ENCODE measurements at regions not wholly inside any gene's neighbourhood (a gene's known extent, or its start where the extent isn't known, plus 50 kb on each side); places are given as distances from the start of the nearest gene placed in this dataset.

DNA sequence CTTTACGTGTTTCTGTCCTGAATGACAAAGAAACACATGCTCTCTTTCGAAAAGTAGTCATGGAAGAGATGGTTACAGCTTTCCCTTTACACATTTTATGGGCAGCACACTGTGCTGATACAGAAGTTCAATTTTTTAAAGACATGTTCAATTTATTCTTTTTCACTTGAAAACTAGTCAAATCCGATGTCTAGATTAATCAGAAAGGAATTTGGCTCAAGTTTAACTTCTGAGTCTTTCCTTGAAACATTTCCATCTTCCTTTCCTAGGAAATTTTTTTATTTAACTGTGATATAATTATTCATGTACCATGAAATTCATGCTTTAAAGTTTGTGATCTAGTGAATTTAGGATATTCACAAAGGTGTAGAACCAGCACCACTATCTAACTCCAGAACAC is 360.1 kb downstream of the TNS3 start:
- no peak for DNase-seq

DNA sequence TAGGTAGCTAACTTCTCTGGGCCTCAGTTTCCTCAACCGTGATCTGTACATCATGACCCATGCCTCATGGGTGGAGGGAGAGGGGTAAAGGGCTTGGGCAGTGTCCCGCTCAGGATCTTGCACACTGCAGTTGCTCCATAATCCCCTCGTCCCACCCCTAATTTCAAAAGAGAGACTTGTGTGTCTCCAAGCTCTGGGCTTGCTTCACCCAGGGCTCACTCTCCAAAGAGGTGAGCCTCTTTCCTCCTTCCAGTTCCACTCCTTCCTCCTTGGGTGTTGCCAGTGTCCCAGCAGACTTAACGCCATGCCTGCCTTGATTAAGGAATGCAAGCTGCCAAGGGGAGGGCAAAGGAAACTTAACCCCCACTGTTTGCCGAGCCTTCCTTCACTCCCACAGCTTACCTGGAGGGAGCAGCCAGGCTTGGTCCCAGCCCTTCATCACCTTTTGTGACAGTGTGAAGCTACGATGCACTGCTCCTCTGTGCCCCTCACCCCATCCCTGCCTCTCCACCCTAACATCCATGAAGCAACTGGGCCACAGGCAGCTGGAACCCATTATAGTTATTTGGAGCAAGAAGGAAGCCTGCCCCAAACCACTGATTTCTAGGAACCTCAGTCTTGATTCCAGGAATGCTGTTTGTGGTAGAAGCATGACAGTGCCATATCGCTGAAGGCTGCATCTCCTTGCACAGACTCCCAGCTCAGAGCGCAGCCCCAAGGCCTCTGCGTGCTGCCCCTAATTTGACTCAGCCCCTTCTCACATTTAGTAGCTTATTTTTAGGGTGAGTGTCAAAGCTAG is 363.3 kb downstream of the TNS3 start:
- DNase-seq = no peak

DNA sequence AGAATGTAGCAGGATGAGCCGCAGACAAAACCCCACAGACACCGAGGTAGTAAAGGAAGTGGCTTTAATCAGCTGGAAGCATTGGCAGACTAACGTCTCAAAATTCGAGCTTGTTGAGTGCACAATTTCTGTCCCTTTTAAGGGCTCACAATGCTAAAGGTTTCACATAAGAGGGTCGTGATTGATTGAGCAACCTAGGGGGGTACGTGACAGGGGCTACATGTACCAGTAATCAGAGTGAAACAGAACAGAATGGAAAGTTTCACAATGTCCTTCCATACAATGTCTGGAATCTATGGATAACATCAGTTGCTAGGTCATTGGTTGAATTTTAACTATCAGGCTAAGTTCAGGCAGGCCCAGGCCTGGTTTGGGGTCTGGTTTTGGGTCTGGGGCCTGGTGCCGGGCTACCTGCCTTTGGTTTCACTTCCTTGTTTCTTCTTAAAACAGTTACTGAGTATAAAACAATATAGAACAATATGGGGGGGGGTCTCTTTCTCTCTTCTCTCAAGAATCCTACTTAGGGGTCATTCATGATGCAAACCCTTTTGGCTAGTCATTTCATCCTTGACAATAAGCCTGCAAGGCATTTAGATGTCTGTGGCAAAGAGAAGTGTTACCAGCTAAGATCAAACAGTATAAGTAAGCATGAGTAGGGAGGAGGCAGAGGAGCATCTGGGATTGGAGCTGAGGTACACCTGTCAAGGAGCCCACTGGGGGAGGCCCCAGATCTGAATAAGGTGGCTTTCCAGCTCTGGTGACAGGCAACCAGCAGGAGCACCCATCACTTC is 364.1 kb downstream of the TNS3 start:
- no peak for DNase-seq

DNA sequence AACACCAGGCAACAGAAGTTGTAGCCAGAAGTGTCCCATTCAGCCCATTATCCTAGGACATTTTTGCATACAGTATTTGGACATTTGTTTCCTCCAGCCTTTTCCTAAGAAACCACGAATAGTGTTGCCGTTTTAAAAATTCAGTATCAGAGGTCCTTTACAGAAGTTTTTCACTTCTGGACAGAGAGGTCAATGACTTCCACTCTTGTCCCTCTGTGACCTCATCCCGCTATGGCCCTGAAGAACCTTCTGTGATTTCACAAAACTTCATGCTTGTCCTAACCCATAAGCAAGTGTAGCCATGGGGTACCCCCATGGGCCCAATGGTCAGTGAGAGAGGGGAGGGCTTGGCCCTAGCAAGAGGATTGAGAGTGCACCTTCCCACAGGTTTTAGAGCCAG is 364.8 kb downstream of the TNS3 start:
- DNase-seq = no peak

DNA sequence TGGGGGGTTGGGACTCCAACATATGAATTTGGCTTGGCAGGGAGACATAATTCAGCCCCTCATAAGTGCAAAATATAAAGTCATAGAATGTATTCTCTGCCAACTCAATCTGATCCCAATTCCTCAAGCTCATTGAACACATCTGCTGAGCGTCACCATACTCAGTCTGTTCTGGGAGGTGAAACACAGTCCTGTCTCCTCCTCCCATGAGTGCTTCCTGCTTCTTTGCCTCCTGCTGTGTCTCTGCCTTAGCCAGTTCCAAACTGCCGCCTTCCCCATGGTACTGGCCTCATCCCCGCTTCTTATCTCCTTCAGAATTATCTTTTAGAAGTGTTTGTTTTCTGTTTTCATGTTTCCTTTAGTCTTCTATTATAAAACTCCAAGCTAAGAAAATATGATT is 365.5 kb downstream of the TNS3 start:
- no peak for DNase-seq

DNA sequence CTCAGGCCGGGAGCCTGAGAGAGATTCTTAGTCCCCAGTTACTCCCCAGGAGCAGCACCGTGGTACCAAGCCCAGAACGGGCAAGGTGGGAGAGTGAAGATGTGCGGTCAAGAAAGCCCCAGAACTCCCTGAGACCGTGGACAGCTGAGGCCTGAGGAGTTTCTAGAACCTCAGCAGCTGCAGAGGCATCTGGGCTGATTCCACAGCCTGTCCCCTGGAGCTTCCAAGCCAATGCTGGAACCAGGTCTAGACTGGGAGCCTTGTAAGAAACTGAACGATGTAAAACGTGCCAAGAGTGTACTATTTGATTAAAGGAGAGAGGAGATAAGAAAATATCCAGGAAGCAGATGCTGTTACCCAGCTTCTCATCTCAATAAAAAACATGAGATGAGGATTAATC is 366.3 kb downstream of the TNS3 start:
- no peak for DNase-seq

DNA sequence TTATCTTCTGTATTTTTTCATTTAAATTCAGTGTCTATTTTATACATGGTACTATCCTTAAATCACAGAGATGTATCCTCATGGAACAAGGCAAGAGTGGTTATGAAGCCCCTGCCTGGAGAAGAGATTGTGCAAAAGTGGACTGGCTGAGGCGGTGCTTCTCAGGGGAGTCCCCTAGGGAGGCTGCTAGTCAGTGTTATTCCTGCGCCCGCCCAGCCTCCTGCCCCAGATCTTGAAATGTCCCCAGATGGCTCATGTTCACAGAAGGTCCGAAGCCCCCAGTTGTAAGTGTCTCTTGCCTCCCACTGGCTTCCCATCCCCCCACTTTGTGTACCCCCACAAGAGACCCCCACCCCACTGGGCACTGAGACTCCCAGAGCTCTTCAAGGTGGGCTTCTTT is 366.9 kb downstream of the TNS3 start:
- DNase-seq = no peak

DNA sequence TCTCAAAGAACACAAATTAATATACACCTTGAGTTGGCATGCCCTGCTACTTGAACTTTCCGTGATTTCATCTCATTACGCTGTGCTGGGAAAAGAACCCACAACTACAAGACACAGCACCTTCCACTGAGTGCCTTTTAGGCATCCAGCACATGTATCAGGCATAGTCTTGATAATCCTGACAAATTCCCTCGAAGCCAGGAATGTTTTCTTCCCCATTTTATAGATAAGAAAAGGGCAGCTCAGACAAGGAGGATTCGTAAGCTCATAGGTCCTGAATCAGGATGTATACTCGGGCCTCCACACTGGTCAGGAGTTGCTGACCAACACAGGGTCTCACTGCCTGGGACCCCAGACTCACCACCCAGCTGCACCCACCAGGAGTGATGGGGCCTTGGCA is 368.6 kb downstream of the TNS3 start:
- no peak for DNase-seq

DNA sequence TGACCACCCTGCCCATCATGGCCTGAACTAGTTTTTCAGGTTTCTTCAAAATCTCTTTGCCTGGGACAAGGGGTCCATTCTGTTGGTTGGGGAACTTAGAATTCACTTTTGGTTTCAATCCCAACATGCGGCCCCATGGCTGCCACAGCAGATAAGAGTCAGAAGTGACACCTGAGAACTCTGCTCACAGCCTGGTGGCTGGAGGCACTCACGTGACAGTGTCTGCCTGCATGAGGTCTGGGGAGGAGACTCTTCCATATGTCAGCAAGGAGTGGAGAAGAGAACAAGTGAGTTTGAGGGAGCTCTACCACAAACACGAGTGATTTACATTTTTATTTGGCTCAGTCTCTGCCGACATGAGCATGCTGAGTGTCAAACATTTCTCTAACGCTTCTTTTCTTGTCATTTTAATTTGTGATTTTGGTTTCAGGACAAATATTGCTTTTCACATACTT is 370.4 kb downstream of the TNS3 start:
- no peak for DNase-seq

DNA sequence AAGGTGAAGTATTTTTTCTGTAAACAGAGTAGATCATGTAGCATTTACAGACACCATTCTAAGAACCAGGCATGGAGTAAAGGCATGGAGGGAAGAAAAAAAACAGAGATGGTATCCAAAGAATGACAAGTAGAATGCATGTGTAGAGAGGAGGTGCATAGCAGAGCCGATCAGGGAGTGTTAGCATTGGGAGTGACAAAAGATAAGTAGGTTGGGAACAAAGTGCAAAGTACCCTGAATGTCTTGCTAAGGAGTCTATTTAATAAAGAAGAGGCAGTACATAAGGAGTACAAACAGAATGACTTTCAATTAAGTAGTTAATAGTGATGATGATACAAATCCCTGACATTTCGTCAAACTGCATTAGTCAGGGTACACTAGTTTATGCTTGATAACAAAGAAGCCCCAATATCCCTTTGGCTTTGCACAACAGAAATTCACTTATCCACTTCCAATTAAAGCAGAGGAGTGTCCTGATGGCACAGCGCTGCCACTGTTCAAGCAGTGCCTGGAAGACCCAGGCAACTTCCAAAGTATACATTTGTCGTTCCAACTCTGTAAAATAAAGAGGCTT is 371.5 kb downstream of the TNS3 start:
- DNase-seq = no peak

DNA sequence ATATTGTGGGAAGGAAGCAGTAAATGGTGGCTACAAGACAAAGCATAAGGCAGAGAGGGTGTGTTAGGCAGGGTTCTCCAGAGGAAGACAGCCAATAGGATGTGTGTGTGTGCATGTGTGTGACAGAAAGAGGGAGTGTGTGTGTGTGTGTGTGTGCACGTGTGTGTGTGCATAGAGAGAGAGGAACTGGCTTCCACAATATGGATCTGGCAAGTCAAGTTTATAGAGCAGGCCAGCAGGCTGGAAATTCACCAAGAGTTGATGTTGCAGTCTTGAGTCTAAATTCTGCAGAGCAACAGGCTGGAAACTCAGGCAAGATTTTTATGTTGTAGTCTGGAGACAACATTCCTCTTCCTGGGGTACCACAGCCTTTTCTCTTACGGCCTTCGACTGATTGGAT is 374.0 kb downstream of the TNS3 start:
- DNase-seq = no peak

DNA sequence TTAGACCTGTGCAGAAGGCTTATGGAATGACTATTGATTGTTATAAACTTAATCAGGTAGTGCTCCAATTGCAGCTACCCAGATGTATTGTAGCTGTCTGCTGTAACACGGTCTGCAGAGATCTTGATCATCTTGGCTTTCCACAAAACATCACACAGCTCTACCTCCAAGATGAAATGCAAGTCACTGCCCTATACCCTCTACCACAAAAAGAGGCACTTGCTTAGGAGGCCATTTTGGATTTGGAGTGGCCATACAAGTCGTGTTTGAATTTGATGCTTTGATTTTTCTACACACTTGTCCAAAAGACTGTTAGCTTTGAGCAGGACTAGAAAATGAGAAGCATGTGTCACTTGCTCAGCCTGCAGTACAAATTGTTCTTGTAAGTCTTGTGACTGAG is 377.2 kb downstream of the TNS3 start:
- DNase-seq = no peak

DNA sequence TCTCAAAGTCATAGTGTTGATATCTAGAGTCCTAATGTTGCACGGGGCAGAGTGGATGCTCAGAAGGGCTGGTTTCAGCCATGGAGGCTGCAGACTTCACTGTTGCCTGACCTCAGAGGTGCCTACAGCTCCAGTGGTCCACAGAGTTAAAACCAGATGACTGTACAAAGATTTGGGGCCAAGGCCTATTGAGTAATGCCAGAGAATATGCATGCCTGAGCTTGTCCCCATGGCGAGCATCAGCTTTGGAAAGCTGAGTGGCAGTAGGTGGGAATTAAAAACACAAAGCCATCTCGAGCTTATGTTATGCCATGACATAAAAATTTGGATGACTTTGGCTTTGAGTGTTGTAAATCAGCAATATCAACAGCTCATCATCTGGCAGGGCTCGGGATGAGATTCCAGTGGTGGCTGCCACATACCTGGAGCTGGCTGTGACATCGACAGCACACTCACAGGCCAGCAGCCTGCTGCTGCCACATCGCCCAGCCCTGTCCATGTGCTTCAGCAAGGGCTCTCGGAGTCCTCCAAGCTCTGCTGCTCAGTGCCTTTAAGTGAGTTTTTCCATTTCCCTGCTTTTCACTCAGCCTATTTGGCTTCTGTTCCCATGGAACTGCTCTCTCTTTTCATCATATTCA is 379.6 kb downstream of the TNS3 start:
- peak; percentile 17 for DNase-seq

DNA sequence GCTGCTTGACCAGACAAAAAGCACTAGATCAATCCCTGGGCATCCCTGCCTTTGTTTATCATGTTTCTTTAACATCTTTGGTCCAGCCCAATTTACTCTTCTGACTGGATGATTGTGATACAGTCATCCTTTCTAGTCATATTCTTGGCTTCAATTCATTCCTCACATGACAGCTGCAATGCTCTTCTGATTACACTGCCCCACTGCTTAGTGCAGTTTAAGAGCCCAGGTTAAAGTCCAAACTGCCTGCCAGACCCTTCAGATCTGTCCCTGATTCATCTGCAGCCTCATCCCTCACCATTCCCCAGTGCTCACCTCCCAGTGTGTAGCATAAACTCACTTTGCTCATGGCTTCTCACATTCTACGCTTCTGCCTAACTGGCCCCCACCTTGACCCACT is 383.8 kb downstream of the TNS3 start:
- no peak for DNase-seq

DNA sequence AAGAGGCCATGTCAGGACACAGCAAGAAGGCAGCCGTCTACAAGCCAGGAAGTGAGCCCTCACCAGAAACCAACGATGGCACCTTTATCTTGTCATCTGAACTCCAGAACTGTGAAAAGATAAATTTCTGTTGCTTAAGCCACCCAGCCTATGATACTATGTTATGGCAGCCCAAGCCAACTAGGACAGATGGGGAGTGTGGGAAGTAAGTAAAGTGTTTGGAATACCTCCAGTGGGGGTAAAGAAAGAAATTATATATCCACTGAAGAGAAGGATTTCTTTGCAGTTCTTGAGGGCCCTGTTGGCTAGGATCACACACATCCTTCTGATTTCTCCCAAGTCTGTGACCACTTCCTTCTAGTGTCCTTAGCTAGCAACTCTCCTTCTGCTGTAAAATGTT is 384.4 kb downstream of the TNS3 start:
- DNase-seq = no peak

DNA sequence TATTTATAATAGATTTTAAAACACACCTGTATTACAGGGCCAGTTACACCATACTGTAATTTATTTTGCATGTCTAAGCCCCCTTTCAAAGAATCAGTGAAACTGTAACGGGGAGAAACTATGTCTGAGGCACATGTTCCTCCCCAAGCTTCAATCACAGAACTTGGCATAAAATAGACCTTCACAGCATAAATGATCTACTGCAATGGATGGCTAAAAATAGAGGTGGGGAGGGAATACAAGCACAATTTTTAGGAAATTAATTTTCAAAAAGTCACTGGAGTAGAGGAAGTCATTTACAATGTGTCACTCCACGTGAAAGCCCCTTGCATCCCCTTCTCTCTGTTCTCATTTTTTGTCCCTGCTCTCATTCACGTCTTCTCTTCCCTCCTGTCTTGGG is 385.2 kb downstream of the TNS3 start:
- no peak for DNase-seq

DNA sequence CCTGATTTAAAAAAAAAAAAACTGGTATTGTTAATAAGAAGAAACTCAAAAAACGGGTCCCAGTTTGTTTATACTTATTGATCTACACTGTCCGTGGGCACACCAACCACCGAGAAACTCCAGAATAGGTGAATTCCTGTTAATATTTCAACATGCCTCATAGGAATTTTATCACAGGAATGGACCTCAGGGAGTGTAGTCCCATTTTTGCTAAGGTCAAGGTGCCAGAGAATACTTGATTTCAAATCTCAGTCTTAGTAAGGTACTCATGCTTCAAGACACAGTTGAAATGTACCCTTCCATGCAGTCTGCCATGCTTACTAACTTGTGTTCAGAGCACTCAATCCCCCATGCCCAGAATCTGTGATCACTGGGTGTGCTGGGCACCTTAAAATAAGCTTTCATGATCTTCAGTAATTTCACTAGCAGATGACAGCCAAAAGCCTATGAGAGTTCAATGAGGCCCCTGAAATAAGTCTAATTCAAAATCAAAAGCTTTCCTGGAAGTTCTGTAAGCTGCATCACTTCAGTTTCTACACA is 385.7 kb downstream of the TNS3 start:
- DNase-seq = no peak

DNA sequence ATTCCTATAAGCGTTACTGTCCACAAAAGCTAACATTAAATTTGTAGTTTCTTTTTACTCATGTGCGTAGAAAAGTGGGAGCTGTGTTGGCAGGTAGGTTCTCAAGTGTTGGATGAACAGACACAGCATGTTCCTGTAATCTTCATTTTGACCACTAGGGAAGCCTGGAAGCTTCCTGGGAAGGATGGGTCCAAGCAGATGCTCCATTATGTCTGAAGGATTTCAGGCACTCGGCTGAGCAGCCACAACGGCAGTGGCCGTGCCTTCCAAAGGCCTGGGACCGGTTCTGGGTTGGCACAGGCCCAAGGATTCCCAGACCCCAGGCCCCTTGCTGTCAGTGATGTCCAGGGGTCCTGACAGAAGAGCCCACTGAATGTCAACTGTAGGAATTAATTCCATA is 386.3 kb downstream of the TNS3 start:
- no peak for DNase-seq

DNA sequence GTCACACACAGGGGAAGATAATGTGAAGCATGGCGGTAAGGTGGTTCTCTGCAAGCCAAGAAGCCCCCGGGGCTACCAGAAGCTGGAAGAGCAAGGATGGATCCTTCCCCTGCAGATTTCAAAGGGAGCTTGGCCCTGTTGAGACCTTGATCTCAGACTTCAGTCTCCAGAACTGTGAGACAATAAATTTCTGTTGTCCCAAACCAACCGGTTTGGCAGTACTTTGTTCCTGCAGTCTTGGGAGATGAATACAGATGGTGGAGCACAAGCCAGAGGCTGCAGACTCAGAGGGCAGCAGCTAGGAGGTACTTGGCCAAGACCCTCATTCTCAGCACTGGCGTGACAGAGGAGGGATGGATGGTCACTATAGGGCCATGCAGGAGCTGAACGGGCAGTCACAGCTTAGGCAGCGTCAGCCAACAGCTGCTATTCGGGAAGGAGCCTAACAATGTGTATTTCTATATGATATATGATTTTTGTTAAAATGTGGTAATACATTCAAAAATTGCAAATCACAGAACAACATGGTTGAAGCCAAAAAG is 387.3 kb downstream of the TNS3 start:
- no peak for DNase-seq

DNA sequence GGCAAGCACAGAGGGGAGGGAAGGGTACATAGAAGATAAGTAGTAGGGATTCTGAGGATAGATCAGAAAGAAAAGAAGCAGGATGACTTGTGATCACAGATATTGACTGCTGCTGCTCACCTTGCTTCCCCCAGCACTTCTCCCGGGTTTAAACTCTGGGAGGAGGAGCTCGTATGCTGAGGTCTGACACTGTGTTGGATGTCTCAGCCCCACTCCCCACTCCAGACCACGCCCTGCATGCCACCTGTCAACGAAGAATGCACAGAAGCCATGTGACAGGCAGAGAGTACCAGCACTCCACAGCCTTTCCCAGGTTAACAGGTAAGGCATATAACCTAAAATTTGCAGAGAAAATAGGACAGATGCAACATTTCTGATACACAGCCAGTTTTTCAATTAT is 388.9 kb downstream of the TNS3 start:
- DNase-seq = no peak

DNA sequence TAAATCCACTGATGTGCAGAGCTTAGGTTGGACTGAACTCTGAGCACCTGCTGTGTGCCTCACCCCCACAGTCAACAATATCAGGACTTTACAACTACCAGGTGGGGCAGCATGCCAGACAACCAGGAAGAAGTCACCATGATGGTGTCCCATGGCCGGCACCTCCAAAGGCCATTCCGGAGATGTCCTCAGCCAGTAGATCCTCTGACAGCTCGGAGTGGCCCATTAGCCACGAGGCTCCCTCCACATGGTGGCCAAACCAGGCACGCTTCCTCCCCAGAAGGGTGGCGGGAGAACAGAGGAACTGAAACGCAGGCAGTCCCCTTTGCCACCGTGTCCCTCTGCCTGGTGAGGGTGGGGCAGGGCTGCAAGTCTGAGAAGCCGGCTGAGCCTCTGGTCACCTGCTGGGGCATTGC is 390.0 kb downstream of the TNS3 start:
- DNase-seq = no peak

DNA sequence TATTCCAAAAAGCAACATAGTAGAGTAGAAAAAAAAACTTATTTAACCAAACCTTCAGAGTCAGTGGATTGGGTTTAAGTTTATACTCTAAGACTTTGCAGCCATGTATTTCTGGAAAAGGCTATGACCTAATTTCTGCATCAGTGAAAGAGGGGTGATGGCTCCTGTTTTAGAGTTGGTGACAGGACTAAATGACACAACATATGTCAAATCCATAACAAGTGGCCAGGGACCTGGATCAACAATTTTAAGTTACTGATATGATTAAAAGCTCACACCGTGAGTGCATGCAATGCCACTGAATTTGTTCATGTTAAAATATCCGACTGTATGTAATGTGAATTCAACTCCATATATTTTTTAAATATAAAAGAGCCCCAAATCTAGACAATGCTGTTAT is 390.6 kb downstream of the TNS3 start:
- DNase-seq = no peak

DNA sequence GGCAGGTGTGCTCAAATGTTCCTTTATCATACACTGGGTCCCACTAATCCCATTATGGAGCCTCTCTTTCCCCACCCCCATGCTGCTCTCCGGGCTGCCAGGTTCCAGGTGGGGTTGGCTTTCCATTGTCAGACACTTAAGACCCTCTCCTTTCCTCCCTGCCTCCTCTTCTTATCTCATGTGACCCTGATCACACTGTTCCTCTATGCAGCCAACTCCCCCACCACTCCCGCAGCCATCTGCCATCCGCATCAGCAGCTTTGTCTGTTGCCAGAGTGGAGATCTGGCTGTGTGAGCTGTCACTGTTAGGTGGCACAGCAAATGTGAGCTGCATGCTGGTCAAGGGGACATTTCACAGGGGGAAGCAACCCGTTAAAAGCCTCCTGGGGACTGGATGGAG is 391.4 kb downstream of the TNS3 start:
- peak; percentile 77 for DNase-seq

Measured in NCI-H1694 treated with DMSO at 0.1 percent for 48 hours (cell line).